ENCODE measurements at regions not wholly inside any gene's neighbourhood (a gene's known extent, or its start where the extent isn't known, plus 50 kb on each side); places are given as distances from the start of the nearest gene placed in this dataset.

DNA sequence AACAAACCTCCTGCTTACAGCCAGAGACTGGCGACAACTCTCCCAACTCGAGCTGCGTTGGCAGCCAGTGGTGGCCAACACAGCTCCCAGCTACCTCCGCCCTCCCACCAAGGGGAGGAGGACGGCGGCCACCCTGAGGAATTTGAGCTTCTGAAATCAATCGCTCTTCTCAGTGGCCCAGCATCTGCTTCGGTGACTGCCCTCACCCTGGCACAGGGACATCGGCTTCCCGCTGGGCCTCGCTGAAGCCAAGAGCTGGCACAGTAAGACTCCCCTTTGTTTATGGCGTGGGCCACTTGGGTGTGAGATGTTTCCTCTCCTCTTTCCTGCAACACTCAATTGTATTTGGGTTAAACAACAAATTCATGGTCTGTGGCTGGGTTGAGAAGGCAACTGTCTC is 136.2 kb downstream of the ZBTB18 start:
- TF ChIP-seq, protein P1, sequence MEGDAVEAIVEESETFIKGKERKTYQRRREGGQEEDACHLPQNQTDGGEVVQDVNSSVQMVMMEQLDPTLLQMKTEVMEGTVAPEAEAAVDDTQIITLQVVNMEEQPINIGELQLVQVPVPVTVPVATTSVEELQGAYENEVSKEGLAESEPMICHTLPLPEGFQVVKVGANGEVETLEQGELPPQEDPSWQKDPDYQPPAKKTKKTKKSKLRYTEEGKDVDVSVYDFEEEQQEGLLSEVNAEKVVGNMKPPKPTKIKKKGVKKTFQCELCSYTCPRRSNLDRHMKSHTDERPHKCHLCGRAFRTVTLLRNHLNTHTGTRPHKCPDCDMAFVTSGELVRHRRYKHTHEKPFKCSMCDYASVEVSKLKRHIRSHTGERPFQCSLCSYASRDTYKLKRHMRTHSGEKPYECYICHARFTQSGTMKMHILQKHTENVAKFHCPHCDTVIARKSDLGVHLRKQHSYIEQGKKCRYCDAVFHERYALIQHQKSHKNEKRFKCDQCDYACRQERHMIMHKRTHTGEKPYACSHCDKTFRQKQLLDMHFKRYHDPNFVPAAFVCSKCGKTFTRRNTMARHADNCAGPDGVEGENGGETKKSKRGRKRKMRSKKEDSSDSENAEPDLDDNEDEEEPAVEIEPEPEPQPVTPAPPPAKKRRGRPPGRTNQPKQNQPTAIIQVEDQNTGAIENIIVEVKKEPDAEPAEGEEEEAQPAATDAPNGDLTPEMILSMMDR (IDR thresholded peaks at IDR 0.05) = no peak
- TF ChIP-seq, protein P2, sequence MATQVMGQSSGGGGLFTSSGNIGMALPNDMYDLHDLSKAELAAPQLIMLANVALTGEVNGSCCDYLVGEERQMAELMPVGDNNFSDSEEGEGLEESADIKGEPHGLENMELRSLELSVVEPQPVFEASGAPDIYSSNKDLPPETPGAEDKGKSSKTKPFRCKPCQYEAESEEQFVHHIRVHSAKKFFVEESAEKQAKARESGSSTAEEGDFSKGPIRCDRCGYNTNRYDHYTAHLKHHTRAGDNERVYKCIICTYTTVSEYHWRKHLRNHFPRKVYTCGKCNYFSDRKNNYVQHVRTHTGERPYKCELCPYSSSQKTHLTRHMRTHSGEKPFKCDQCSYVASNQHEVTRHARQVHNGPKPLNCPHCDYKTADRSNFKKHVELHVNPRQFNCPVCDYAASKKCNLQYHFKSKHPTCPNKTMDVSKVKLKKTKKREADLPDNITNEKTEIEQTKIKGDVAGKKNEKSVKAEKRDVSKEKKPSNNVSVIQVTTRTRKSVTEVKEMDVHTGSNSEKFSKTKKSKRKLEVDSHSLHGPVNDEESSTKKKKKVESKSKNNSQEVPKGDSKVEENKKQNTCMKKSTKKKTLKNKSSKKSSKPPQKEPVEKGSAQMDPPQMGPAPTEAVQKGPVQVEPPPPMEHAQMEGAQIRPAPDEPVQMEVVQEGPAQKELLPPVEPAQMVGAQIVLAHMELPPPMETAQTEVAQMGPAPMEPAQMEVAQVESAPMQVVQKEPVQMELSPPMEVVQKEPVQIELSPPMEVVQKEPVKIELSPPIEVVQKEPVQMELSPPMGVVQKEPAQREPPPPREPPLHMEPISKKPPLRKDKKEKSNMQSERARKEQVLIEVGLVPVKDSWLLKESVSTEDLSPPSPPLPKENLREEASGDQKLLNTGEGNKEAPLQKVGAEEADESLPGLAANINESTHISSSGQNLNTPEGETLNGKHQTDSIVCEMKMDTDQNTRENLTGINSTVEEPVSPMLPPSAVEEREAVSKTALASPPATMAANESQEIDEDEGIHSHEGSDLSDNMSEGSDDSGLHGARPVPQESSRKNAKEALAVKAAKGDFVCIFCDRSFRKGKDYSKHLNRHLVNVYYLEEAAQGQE (IDR thresholded peaks at IDR 0.05; ENCODE audit: insufficient read depth in 1 of 2, low read depth in 2 of 2, low read length in 1 of 2) = no peak
- TF ChIP-seq TCF7L2 (IDR thresholded peaks at IDR 0.05; ENCODE audit: low read depth, low read length) (no peak), POLR2AphosphoS5 (IDR thresholded peaks at IDR 0.05; ENCODE audit: low read depth, low read length) (no peak)

Measured in Panc1 (cell line).